Naive thymus-derived CD4-positive, alpha-beta T cell (primary cell): ENCODE measurements at regions not wholly inside any gene's neighbourhood (a gene's known extent, or its start where the extent isn't known, plus 50 kb on each side); places are given as distances from the start of the nearest gene placed in this dataset.

ENCODE experiments used
- ATAC-seq: fragments of 150-1000 bp; cut with Tn5 transposase; 2 replicates; pipeline ENCODE4 v1.10.0; 2021; ENCODE audit warnings: mild to moderate bottlenecking, moderate library complexity
- CTCF ChIA-PET: fragments of 350-600 bp; sonication (Branson Sonifier 250); formaldehyde crosslinking; loops from one replicate; lab custom pipeline; 2021; ENCODE audit warnings: antibody characterized with exemption; lab: Charles Lee
- POLR2A ChIA-PET: fragments of 350-600 bp; sonication (Branson Sonifier 250); formaldehyde crosslinking; loops from one replicate; lab custom pipeline; 2021; ENCODE audit warnings: antibody characterized with exemption, inconsistent platforms; lab: Charles Lee
- DNase-seq, 9 donors: peaks; one replicate each; pipeline versions ENCODE4 v3.0.0 to v3.0.0-alpha.2; 2020 to 2022; ENCODE audit warnings: mixed read lengths in 1 of 9
- H3K27ac ChIP-seq: one replicate; pipeline ENCODE4 v1.7.0; 2013; ENCODE audit warnings: mild to moderate bottlenecking, low read depth, low read length, moderate library complexity
- H3K27me3 ChIP-seq, 2 donors: one replicate each; pipeline ENCODE4 v1.7.0; 2013; ENCODE audit warnings: low read length in 2 of 2, mild to moderate bottlenecking in 2 of 2, moderate library complexity in 2 of 2; ENCODE audit not compliant: control insufficient read depth in 2 of 2, insufficient read depth in 2 of 2
- H3K36me3 ChIP-seq, 3 experiments: 1 replicate in 2 of 3; 2 replicates in 1 of 3; pipeline ENCODE4 v1.7.0; 2013; ENCODE audit warnings: low read length in 3 of 3, mild to moderate bottlenecking in 3 of 3, moderate library complexity in 1 of 3; ENCODE audit not compliant: insufficient read depth in 3 of 3, control insufficient read depth in 2 of 3
- H3K4me1 ChIP-seq, 2 donors: one replicate each; pipeline ENCODE4 v1.7.0; 2013; ENCODE audit warnings: low read length in 2 of 2, mild to moderate bottlenecking in 2 of 2, moderate library complexity in 1 of 2; ENCODE audit not compliant: control insufficient read depth in 2 of 2, insufficient read depth in 2 of 2
- H3K4me3 ChIP-seq: 2 replicates; pipeline ENCODE4 v1.7.0; 2013; ENCODE audit warnings: mild to moderate bottlenecking, low read length
- H3K9me3 ChIP-seq, 3 experiments: 1 replicate in 2 of 3; 2 replicates in 1 of 3; pipeline ENCODE4 v1.7.0; 2013; ENCODE audit warnings: low read length in 3 of 3; ENCODE audit not compliant: control insufficient read depth in 2 of 3
- H3K27ac Mint-ChIP-seq, 9 donors: one replicate each; pipeline ENCODE4 v1.8.0; 2020 to 2022; ENCODE audit warnings: mixed read lengths in 9 of 9, mild to moderate bottlenecking in 8 of 9, moderate library complexity in 5 of 9, inconsistent platforms in 2 of 9
- H3K27me3 Mint-ChIP-seq, 5 donors: one replicate each; pipeline ENCODE4 v1.8.0; 2021 to 2022; ENCODE audit warnings: mixed read lengths in 5 of 5, mild to moderate bottlenecking in 1 of 5
- H3K36me3 Mint-ChIP-seq, 5 donors: one replicate each; pipeline ENCODE4 v1.8.0; 2020 to 2022; ENCODE audit warnings: mixed read lengths in 5 of 5, mild to moderate bottlenecking in 3 of 5, inconsistent platforms in 1 of 5
- H3K4me1 Mint-ChIP-seq, 7 donors: one replicate each; pipeline ENCODE4 v1.8.0; 2020 to 2022; ENCODE audit warnings: mixed read lengths in 7 of 7, mild to moderate bottlenecking in 3 of 7, inconsistent platforms in 1 of 7
- H3K4me3 Mint-ChIP-seq, 10 donors: one replicate each; pipeline ENCODE4 v1.8.0; 2020 to 2022; ENCODE audit warnings: mild to moderate bottlenecking in 10 of 10, mixed read lengths in 10 of 10, moderate library complexity in 6 of 10, inconsistent platforms in 2 of 10
- H3K9me3 Mint-ChIP-seq, 11 donors: one replicate each; pipeline ENCODE4 v1.8.0; 2020 to 2022; ENCODE audit warnings: mixed read lengths in 11 of 11, mild to moderate bottlenecking in 4 of 11, inconsistent platforms in 1 of 11, moderate library complexity in 1 of 11
- intact Hi-C, 2 donors: fragments of 100-400 bp; cut with micrococcal nuclease; formaldehyde crosslinking; loops; one replicate each; pipeline ENCODE4 v1.15.1; 2023

DNA sequence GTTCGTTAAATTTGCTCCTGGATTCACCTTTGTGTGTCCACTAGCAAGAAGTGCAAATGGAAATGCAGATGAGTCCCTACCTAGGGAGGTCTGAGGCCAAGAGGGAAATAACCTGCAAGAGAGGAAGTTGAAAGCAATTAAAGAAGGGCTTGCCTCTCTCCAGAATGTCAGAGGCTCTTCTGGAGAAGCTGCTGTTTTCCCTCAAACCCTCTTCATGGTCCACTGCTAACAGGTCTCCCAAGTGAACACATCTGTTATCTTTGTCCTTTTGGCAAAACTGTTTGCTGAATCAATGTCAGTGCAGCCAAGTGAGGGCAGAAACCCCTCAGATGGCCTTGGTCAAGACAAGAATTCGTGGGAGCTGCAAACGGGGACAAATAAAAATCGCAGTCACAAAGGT is 177.3 kb upstream of the PLXNA2 start:
- Mint-ChIP-seq H3K36me3 (no peaks in the 10 kb centered on the region), H3K27ac (no peak overlapping the region), H3K4me3 (no peak overlapping the region), H3K9me3 (peaks cover 0 to under 1% (median 0%) of the 10 kb centered on the region in 11 donors), H3K4me1 (no peaks in the 10 kb centered on the region), H3K27me3 (peaks cover 5 to 14% (median 8%) of the 10 kb centered on the region in 5 donors)
- H3K9me3 ChIP-seq, result no peaks in the 10 kb centered on the region
- no peaks in the 10 kb centered on the region for H3K4me1 ChIP-seq
- ChIA-PET CTCF (no interaction called here), POLR2A (no interaction called here)
- no peaks in the 10 kb centered on the region for H3K27me3 ChIP-seq
- no peak overlapping the region for H3K4me3 ChIP-seq
- H3K36me3 ChIP-seq, result no peaks in the 10 kb centered on the region
- ATAC-seq (no peak), DNase-seq (no peak)
- intact Hi-C loops, result no loop called here
- no peak overlapping the region for H3K27ac ChIP-seq

DNA sequence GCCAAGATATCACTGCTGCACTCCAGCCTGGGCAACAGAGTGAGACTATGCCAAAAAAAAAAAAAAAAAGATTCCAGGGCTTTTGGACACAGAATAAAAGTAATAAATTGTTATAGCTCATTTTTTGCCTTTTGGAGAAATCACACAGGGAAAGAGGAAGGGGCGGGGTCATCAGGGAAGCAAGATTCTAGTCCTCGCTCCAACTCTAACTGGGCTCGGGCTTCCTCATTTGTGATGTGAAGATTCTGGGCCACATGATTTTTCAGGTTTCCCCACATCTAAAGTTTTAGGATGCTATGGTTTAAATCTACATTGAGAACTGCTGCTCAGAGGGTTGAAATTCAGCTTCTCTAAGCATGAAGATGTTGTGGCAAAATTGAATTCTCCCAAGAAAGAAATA is 179.3 kb upstream of the PLXNA2 start:
- no peak overlapping the region for H3K27ac ChIP-seq
- CTCF ChIA-PET, result no interaction called here
- no peak overlapping the region for H3K27ac Mint-ChIP-seq
- H3K4me3 Mint-ChIP-seq, result no peak overlapping the region
- H3K36me3 Mint-ChIP-seq, result no peaks in the 10 kb centered on the region
- intact Hi-C loops, result no loop called here
- H3K9me3 Mint-ChIP-seq, result peaks cover 0 to 5% (median 0%) of the 10 kb centered on the region in 11 donors
- ATAC-seq (no peak), DNase-seq (no peak)
- POLR2A ChIA-PET, result no interaction called here
- no peaks in the 10 kb centered on the region for H3K9me3 ChIP-seq
- peaks cover 0 to 8% (median under 1%) of the 10 kb centered on the region in 5 donors for H3K27me3 Mint-ChIP-seq
- no peaks in the 10 kb centered on the region for H3K27me3 ChIP-seq
- no peaks in the 10 kb centered on the region for H3K36me3 ChIP-seq
- H3K4me3 ChIP-seq, result no peak overlapping the region
- H3K4me1 ChIP-seq, result no peaks in the 10 kb centered on the region
- no peaks in the 10 kb centered on the region for H3K4me1 Mint-ChIP-seq

DNA sequence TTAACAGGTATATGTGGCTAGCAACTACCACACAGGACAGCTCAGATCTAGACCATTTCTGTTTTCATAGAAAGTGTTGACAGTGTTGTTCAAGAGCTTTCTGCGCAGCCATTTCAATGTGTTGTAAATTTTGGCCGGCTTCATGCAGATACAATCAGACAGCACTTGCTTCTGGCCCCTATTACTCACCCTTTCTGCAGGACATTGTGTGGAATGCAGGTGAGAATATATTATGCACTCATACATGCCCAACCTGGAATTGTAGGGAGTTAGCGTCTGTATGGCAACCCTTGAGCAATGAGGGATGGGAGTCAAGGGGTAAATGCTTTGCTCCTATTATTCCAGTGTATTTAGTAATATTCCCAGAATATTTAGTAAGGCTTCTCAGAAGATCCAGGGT is 180.9 kb upstream of the PLXNA2 start:
- ChIA-PET CTCF (no interaction called here), POLR2A (no interaction called here)
- intact Hi-C loops, result no loop called here
- H3K27ac ChIP-seq, result no peak overlapping the region
- no peaks in the 10 kb centered on the region for H3K36me3 ChIP-seq
- no peak overlapping the region for H3K4me3 ChIP-seq
- H3K27ac Mint-ChIP-seq, result no peak overlapping the region
- H3K4me1 ChIP-seq, result no peaks in the 10 kb centered on the region
- H3K27me3 ChIP-seq, result no peaks in the 10 kb centered on the region
- DNase-seq (no peak), ATAC-seq (no peak)
- no peaks in the 10 kb centered on the region for H3K36me3 Mint-ChIP-seq
- H3K4me3 Mint-ChIP-seq, result no peak overlapping the region
- no peaks in the 10 kb centered on the region for H3K4me1 Mint-ChIP-seq
- H3K9me3 ChIP-seq, result no peaks in the 10 kb centered on the region
- peaks cover 0 to 8% (median 0%) of the 10 kb centered on the region in 5 donors for H3K27me3 Mint-ChIP-seq
- H3K9me3 Mint-ChIP-seq, result peaks cover 0 to 5% (median 0%) of the 10 kb centered on the region in 11 donors

DNA sequence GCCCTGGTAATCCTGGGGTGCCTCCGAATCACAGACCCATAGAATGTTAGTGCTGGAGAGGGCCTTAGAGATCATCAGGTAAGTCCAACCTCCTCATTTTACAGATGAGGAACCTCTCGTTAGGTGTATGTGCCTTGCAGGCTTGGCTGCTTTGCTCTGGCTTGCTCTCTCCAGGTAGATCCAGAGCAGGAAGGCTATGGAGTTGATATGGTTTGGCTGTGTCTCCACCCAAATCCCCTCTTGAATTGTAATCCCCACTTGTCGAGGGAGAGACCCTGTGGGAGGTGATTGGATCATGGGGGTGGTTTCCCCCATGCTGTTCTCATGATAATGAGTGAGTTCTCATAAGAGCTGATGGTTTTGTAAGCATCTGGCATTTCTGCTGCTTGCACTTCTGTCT is 186.0 kb upstream of the PLXNA2 start:
- peaks cover 0 to 7% (median 0%) of the 10 kb centered on the region in 11 donors for H3K9me3 Mint-ChIP-seq
- ChIA-PET POLR2A (no interaction called here), CTCF (no interaction called here)
- no peaks in the 10 kb centered on the region for H3K4me1 Mint-ChIP-seq
- no peaks in the 10 kb centered on the region for H3K36me3 ChIP-seq
- no peak for DNase-seq
- H3K27ac Mint-ChIP-seq, result no peak overlapping the region
- H3K27me3 ChIP-seq, result no peaks in the 10 kb centered on the region
- no peak for ATAC-seq
- intact Hi-C loops, result no loop called here
- H3K27me3 Mint-ChIP-seq, result peaks cover 0 to 11% (median 3%) of the 10 kb centered on the region in 5 donors
- no peaks in the 10 kb centered on the region for H3K4me1 ChIP-seq
- no peaks in the 10 kb centered on the region for H3K9me3 ChIP-seq
- no peak overlapping the region for H3K4me3 ChIP-seq
- H3K36me3 Mint-ChIP-seq, result no peaks in the 10 kb centered on the region
- H3K27ac ChIP-seq, result no peak overlapping the region
- H3K4me3 Mint-ChIP-seq, result no peak overlapping the region

DNA sequence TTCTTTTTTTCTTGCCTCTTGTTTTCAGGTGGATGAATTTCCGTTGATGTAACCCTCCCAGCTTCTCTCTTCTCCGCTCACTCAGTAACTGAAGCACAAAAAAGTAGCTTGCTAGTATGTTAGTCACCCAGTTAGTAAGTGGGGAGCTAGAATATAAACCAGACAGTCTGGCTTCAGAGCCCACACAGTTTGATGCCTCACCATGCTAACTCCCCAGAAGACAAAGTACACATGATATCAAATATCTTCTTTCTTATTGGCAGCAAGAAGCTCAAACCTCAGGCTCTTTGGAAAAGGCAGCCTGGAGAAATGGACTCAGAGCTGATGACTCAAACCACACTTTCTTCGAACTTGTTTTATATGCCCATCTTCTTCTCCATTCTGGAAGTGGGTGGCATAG is 187.5 kb upstream of the PLXNA2 start:
- no peak overlapping the region for H3K27ac ChIP-seq
- H3K4me1 Mint-ChIP-seq, result no peaks in the 10 kb centered on the region
- H3K4me3 ChIP-seq, result no peak overlapping the region
- no peaks in the 10 kb centered on the region for H3K27me3 ChIP-seq
- H3K4me1 ChIP-seq, result no peaks in the 10 kb centered on the region
- ChIA-PET POLR2A (no interaction called here), CTCF (no interaction called here)
- H3K4me3 Mint-ChIP-seq, result no peak overlapping the region
- H3K9me3 ChIP-seq, result no peaks in the 10 kb centered on the region
- intact Hi-C loops, result no loop called here
- H3K36me3 Mint-ChIP-seq, result no peaks in the 10 kb centered on the region
- H3K9me3 Mint-ChIP-seq, result peaks cover 0 to 5% (median 0%) of the 10 kb centered on the region in 11 donors
- ATAC-seq, result no peak
- no peaks in the 10 kb centered on the region for H3K36me3 ChIP-seq
- DNase-seq, result no peak
- peaks cover 0 to 11% (median 3%) of the 10 kb centered on the region in 5 donors for H3K27me3 Mint-ChIP-seq
- no peak overlapping the region for H3K27ac Mint-ChIP-seq

DNA sequence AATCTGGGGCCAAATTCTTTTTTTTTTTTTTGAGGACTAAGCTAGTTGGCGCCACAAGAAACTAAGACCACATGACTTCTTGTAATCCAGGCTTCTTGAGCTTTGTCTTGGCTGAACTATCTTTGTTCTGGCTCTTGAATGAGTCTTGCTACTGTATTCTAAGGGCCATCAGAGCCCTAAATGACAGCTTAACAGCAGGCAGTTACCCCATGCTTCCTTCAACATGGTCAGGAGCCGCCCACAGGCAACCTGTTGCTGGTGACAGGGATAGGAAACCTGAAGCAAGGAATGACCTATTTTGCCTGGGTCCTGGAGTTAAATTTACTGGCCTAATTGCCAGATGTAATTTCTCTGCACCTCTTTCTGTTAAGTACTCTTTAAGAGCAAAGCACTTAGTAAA is 188.2 kb upstream of the PLXNA2 start:
- no peaks in the 10 kb centered on the region for H3K36me3 Mint-ChIP-seq
- no peaks in the 10 kb centered on the region for H3K9me3 ChIP-seq
- CTCF ChIA-PET, result no interaction called here
- POLR2A ChIA-PET, result no interaction called here
- no peaks in the 10 kb centered on the region for H3K4me1 Mint-ChIP-seq
- H3K27ac Mint-ChIP-seq, result no peak overlapping the region
- no peak for DNase-seq
- H3K4me3 Mint-ChIP-seq, result no peak overlapping the region
- no peaks in the 10 kb centered on the region for H3K36me3 ChIP-seq
- H3K4me1 ChIP-seq, result no peaks in the 10 kb centered on the region
- peaks cover 0 to 5% (median 0%) of the 10 kb centered on the region in 11 donors for H3K9me3 Mint-ChIP-seq
- no peak for ATAC-seq
- intact Hi-C loops, result no loop called here
- H3K27me3 ChIP-seq, result no peaks in the 10 kb centered on the region
- H3K27ac ChIP-seq, result no peak overlapping the region
- no peak overlapping the region for H3K4me3 ChIP-seq
- peaks cover 0 to 11% (median 3%) of the 10 kb centered on the region in 5 donors for H3K27me3 Mint-ChIP-seq

DNA sequence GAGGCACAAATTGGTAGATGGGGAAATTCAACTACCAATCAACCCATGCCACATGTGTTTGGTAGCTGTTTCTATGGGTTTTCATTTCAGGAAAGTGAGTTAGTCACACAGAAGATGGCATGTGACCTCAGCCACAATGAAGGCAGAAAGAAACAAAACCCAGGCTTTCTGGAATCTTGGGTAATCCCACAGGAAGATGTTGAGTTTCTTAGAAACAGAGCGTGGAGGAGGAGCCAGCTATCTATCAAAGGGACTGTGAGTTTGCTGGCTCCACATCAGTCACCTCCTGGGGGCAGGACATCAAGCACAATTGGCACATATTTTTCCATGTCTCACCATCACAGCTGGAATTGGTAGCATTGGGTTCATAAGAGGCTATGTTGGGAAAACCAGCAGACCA is 188.9 kb upstream of the PLXNA2 start:
- no peaks in the 10 kb centered on the region for H3K4me1 Mint-ChIP-seq
- ATAC-seq, result no peak
- H3K4me1 ChIP-seq, result no peaks in the 10 kb centered on the region
- H3K4me3 ChIP-seq, result no peak overlapping the region
- no peaks in the 10 kb centered on the region for H3K36me3 Mint-ChIP-seq
- no peak for DNase-seq
- no peak overlapping the region for H3K27ac Mint-ChIP-seq
- intact Hi-C loops, result no loop called here
- H3K4me3 Mint-ChIP-seq, result no peak overlapping the region
- H3K27ac ChIP-seq, result no peak overlapping the region
- H3K27me3 ChIP-seq, result no peaks in the 10 kb centered on the region
- CTCF ChIA-PET, result no interaction called here
- H3K36me3 ChIP-seq, result no peaks in the 10 kb centered on the region
- peaks cover 0 to 2% (median 0%) of the 10 kb centered on the region in 11 donors for H3K9me3 Mint-ChIP-seq
- POLR2A ChIA-PET, result no interaction called here
- H3K9me3 ChIP-seq, result no peaks in the 10 kb centered on the region
- H3K27me3 Mint-ChIP-seq, result peaks cover 0 to 11% (median 0%) of the 10 kb centered on the region in 5 donors
